ENCODE measurements at regions not wholly inside any gene's neighbourhood (a gene's known extent, or its start where the extent isn't known, plus 50 kb on each side); places are given as distances from the start of the nearest gene placed in this dataset.

DNA sequence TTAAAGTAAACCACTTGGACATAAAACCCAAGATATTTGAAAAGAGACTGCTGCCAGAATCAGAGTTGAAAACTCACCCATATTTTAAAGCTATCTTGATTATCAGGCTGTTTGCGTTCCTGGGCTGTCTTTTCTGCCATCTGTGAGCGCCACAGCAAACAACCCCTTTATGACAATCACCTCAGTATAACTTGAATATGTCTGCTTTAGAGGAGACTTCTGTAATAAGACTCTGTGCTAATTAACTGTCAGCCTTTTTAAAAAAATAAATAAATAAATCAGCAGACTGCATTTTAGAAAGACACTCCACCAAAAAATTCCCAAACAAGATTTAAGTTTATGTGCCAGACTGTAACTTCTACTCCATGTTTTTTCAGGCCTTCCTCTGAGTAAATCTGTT lies 375.7 kb upstream of the CCNH start:
- no peak for TF ChIP-seq FOXP2 (optimal IDR thresholded peaks at IDR 0.05; ENCODE audit: borderline replicate concordance, extremely low read depth, extremely low read length, insufficient read depth)
- no peak for TF ChIP-seq TAF1 (IDR thresholded peaks at IDR 0.05; ENCODE audit: borderline replicate concordance, insufficient read depth, low read length)
- no peak for TF ChIP-seq SIN3A (IDR thresholded peaks at IDR 0.05; ENCODE audit: borderline replicate concordance, insufficient read depth, low read length)
- TF ChIP-seq, protein P1, sequence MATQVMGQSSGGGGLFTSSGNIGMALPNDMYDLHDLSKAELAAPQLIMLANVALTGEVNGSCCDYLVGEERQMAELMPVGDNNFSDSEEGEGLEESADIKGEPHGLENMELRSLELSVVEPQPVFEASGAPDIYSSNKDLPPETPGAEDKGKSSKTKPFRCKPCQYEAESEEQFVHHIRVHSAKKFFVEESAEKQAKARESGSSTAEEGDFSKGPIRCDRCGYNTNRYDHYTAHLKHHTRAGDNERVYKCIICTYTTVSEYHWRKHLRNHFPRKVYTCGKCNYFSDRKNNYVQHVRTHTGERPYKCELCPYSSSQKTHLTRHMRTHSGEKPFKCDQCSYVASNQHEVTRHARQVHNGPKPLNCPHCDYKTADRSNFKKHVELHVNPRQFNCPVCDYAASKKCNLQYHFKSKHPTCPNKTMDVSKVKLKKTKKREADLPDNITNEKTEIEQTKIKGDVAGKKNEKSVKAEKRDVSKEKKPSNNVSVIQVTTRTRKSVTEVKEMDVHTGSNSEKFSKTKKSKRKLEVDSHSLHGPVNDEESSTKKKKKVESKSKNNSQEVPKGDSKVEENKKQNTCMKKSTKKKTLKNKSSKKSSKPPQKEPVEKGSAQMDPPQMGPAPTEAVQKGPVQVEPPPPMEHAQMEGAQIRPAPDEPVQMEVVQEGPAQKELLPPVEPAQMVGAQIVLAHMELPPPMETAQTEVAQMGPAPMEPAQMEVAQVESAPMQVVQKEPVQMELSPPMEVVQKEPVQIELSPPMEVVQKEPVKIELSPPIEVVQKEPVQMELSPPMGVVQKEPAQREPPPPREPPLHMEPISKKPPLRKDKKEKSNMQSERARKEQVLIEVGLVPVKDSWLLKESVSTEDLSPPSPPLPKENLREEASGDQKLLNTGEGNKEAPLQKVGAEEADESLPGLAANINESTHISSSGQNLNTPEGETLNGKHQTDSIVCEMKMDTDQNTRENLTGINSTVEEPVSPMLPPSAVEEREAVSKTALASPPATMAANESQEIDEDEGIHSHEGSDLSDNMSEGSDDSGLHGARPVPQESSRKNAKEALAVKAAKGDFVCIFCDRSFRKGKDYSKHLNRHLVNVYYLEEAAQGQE (IDR thresholded peaks at IDR 0.05; ENCODE audit: insufficient read depth in 1 of 2, low read depth in 2 of 2, low read length in 2 of 2): no peak

DNA sequence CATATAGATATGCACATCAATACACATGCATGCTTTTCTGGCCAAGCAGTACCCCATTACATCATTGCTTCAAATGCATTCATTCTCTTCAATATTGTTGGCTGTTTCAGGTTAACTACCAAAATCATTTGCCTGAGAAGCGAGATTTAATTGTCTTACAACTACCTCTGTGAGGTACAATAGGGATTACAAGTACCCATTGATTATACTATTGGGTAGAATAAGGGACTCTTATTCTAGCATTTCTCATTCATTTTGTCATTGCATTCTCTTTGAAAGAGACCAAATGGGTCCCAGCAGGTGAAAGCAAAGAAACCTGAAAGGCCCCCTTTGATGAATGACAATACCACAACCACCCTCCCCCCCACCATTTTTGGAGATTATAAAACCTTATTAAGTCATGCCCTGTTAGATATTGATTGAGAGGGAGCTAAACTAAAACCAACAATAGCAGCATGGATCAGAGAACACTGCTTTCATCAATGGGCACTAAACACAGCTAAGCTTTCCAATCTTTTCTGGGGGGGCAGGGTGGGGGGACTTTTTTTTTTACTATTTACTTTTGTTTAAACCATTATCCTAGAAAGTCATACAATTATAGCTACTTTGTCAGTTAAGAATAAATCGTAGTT lies 375.0 kb upstream of the CCNH start:
- no peak for TF ChIP-seq SIN3A (IDR thresholded peaks at IDR 0.05; ENCODE audit: borderline replicate concordance, insufficient read depth, low read length)
- no peak for TF ChIP-seq TAF1 (IDR thresholded peaks at IDR 0.05; ENCODE audit: borderline replicate concordance, insufficient read depth, low read length)
- no peak for TF ChIP-seq FOXP2 (optimal IDR thresholded peaks at IDR 0.05; ENCODE audit: borderline replicate concordance, extremely low read depth, extremely low read length, insufficient read depth)
- TF ChIP-seq, protein P1 (IDR thresholded peaks at IDR 0.05; ENCODE audit: insufficient read depth in 1 of 2, low read depth in 2 of 2, low read length in 2 of 2): no peak
- no peak for TF ChIP-seq POLR2AphosphoS5 (IDR thresholded peaks at IDR 0.05; ENCODE audit: low read depth, low read length)

DNA sequence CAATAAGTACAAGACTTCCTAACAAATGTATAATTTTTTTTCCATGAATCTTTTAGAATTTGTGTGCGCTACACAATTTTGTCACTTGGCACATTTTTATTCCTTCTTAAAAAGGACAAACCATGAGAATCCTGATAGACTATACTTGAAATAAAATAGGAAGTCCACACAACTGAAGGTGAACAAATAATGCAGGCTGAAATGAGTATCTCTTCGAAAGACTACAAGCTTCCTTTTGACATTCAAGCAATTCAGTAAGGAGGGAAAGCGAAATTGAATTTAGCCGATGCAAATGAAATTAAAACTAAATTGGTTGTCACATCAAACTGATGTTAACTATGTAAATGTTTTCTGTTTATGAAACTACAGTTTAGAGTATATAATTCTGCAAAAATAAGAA lies 374.4 kb upstream of the CCNH start:
- TF ChIP-seq, protein P1 (IDR thresholded peaks at IDR 0.05; ENCODE audit: insufficient read depth in 1 of 2, low read depth in 2 of 2, low read length in 2 of 2): no peak
- TF ChIP-seq SIN3A (IDR thresholded peaks at IDR 0.05; ENCODE audit: borderline replicate concordance, insufficient read depth, low read length) (no peak), TAF1 (IDR thresholded peaks at IDR 0.05; ENCODE audit: borderline replicate concordance, insufficient read depth, low read length) (no peak), POLR2AphosphoS5 (IDR thresholded peaks at IDR 0.05; ENCODE audit: low read depth, low read length) (no peak), FOXP2 (optimal IDR thresholded peaks at IDR 0.05; ENCODE audit: borderline replicate concordance, extremely low read depth, extremely low read length, insufficient read depth) (no peak)

DNA sequence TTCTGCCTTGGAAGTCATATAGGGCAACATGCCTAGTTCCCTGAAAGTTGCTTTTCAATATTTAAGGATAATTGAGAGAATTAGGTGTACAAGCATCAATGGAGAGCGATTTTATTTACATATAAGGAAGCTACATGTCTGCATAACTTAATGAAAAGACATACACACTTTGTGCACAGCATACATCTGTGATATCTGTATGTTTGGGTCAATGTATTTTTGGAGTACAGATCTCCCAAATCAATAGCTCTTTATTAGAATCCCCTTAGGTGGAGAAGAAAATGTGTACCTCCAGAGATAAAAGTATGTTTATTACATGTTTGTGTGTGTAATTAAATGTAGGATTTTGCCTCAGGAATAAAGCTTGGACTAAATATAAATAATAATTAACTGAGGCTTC lies 373.7 kb upstream of the CCNH start:
- TF ChIP-seq, protein P1 (IDR thresholded peaks at IDR 0.05; ENCODE audit: insufficient read depth in 1 of 2, low read depth in 2 of 2, low read length in 2 of 2): no peak
- no peak for TF ChIP-seq TAF1 (IDR thresholded peaks at IDR 0.05; ENCODE audit: borderline replicate concordance, insufficient read depth, low read length)
- TF ChIP-seq POLR2AphosphoS5 (IDR thresholded peaks at IDR 0.05; ENCODE audit: low read depth, low read length): no peak
- no peak for TF ChIP-seq SIN3A (IDR thresholded peaks at IDR 0.05; ENCODE audit: borderline replicate concordance, insufficient read depth, low read length)
- no peak for TF ChIP-seq FOXP2 (optimal IDR thresholded peaks at IDR 0.05; ENCODE audit: borderline replicate concordance, extremely low read depth, extremely low read length, insufficient read depth)
